IMR-90 (cell line): ENCODE measurements at regions not wholly inside any gene's neighbourhood (a gene's known extent, or its start where the extent isn't known, plus 50 kb on each side); places are given as distances from the start of the nearest gene placed in this dataset.

Experiments used
- ATAC-seq: fragments of 200-7000 bp; cut with Tn5 transposase; 2 replicates; pipeline ENCODE4 v1.9.1; 2020; ENCODE audit warnings: low read depth, mild to moderate bottlenecking, moderate library complexity
- BruUV-seq: library from RNA; stranded (reverse); fragments of 400-500 nt; replicated peaks from 2 replicates; lab custom pipeline; 2021; lab: Mats Ljungman, UMichigan
- CTCF ChIA-PET: fragments of 300-600 bp; formaldehyde crosslinking; extraction: SDS; loops from one replicate; lab custom pipeline; 2021; ENCODE audit warnings: antibody characterized with exemption; lab: Yijun Ruan, JAX
- POLR2A ChIA-PET: fragments of 300-600 bp; sonication (Branson Sonifier 250); formaldehyde crosslinking; loops from one replicate; lab custom pipeline; 2022; ENCODE audit warnings: antibody characterized with exemption; ENCODE audit not compliant: unreplicated experiment; lab: Charles Lee
- DNase-seq: peaks from one replicate; pipeline ENCODE4 v3.0.0; 2013
- H2AFZ ChIP-seq: replicated peaks from 2 replicates; pipeline ENCODE3; 2013; ENCODE audit warnings: low read length, mild to moderate bottlenecking; ENCODE audit not compliant: poor library complexity
- H2AK5ac ChIP-seq: 2 replicates; pipeline ENCODE4 v1.6.1; 2013; ENCODE audit warnings: low read depth, low read length, inconsistent platforms
- H2AK9ac ChIP-seq: replicated peaks from 2 replicates; pipeline ENCODE3; 2013; ENCODE audit warnings: mild to moderate bottlenecking, low read depth, low read length, moderate library complexity; ENCODE audit not compliant: poor library complexity
- H2BK120ac ChIP-seq: 2 replicates; pipeline ENCODE4 v1.6.1; 2013; ENCODE audit warnings: low read depth, low read length, inconsistent platforms
- H2BK15ac ChIP-seq: 3 replicates; pipeline ENCODE4 v1.6.1; 2013; ENCODE audit warnings: low read depth, low read length, inconsistent platforms
- H2BK20ac ChIP-seq: 2 replicates; pipeline ENCODE4 v1.6.1; 2013; ENCODE audit warnings: low read depth, mild to moderate bottlenecking, inconsistent platforms, low read length, moderate library complexity
- H2BK5ac ChIP-seq: 2 replicates; pipeline ENCODE4 v1.6.1; 2013; ENCODE audit warnings: mild to moderate bottlenecking, low read depth, low read length, inconsistent platforms; ENCODE audit not compliant: poor library complexity, severe bottlenecking
- H3K14ac ChIP-seq: replicated peaks from 2 replicates; pipeline ENCODE4 v1.6.1; 2013; ENCODE audit warnings: low read depth, low read length, inconsistent platforms
- H3K18ac ChIP-seq: 2 replicates; pipeline ENCODE4 v1.6.1; 2013; ENCODE audit warnings: low read depth, low read length, control low read depth
- H3K23ac ChIP-seq: 2 replicates; pipeline ENCODE4 v1.6.1; 2013; ENCODE audit warnings: low read depth, low read length, inconsistent platforms
- H3K27ac ChIP-seq: 2 replicates; pipeline ENCODE4 v1.5.1; 2013; ENCODE audit warnings: mild to moderate bottlenecking, control low read depth, low read length; ENCODE audit not compliant: insufficient read depth
- H3K27me3 ChIP-seq: 2 replicates; pipeline ENCODE4 v1.6.1; 2013; ENCODE audit warnings: low read length; ENCODE audit not compliant: control insufficient read depth, insufficient read depth
- H3K36me3 ChIP-seq: 2 replicates; pipeline ENCODE4 v1.6.1; 2013; ENCODE audit warnings: low read length, mixed read lengths; ENCODE audit not compliant: control insufficient read depth, insufficient read depth
- H3K4ac ChIP-seq: 2 replicates; pipeline ENCODE4 v1.6.1; 2013; ENCODE audit warnings: low read depth, low read length, inconsistent platforms
- H3K4me1 ChIP-seq: 2 replicates; pipeline ENCODE4 v1.6.1; 2013; ENCODE audit warnings: low read length, mixed read lengths; ENCODE audit not compliant: control insufficient read depth, insufficient read depth
- H3K4me2 ChIP-seq: 2 replicates; pipeline ENCODE4 v1.6.1; 2013; ENCODE audit warnings: low read depth, mild to moderate bottlenecking, control low read depth, low read length, moderate library complexity
- H3K4me3 ChIP-seq: 2 replicates; pipeline ENCODE4 v1.5.1; 2013; ENCODE audit warnings: low read depth, mild to moderate bottlenecking, control low read depth, low read length, moderate library complexity; ENCODE audit not compliant: insufficient read depth
- H3K56ac ChIP-seq: 2 replicates; pipeline ENCODE4 v1.6.1; 2013; ENCODE audit warnings: low read length, inconsistent platforms; ENCODE audit not compliant: insufficient read depth; ENCODE audit errors: extremely low read depth
- H3K79me1 ChIP-seq, 2 experiments: 2 replicates each; pipeline ENCODE4 v1.6.1; 2013; ENCODE audit warnings: low read length in 2 of 2, inconsistent platforms in 1 of 2, low read depth in 1 of 2
- H3K9ac ChIP-seq: 2 replicates; pipeline ENCODE4 v1.6.1; 2013; ENCODE audit warnings: low read depth, low read length, control low read depth
- H3K9me1 ChIP-seq: 2 replicates; pipeline ENCODE4 v1.6.1; 2013; ENCODE audit warnings: low read length, inconsistent platforms; ENCODE audit not compliant: insufficient read depth
- H3K9me3 ChIP-seq: 2 replicates; pipeline ENCODE4 v1.6.1; 2013; ENCODE audit warnings: low read length; ENCODE audit not compliant: control insufficient read depth, insufficient read depth
- H4K20me1 ChIP-seq: 2 replicates; pipeline ENCODE4 v1.6.1; 2013; ENCODE audit warnings: low read length, inconsistent platforms; ENCODE audit not compliant: insufficient read depth
- H4K5ac ChIP-seq: 2 replicates; pipeline ENCODE4 v1.6.1; 2013; ENCODE audit warnings: mild to moderate bottlenecking, low read depth, low read length, control low read depth
- H4K8ac ChIP-seq, 2 experiments: 2 replicates each; pipeline ENCODE4 v1.6.1; 2013; ENCODE audit warnings: low read depth in 2 of 2, low read length in 2 of 2, control low read depth in 1 of 2, inconsistent platforms in 1 of 2
- H4K91ac ChIP-seq: 2 replicates; pipeline ENCODE4 v1.6.1; 2013; ENCODE audit warnings: low read depth, low read length, inconsistent platforms; ENCODE audit not compliant: insufficient read depth
- MAZ ChIP-seq: IDR thresholded peaks from 2 replicates; pipeline ENCODE4 v1.6.1; 2012; ENCODE audit warnings: low read depth, mild to moderate bottlenecking, low read length, improper control_type of control experiment, moderate library complexity, borderline replicate concordance
- MXI1 ChIP-seq: IDR thresholded peaks from 2 replicates; pipeline ENCODE4 v1.6.1; 2012; ENCODE audit warnings: low read depth, mild to moderate bottlenecking, low read length, moderate library complexity, borderline replicate concordance
- RAD21 ChIP-seq: IDR thresholded peaks from 2 replicates; pipeline ENCODE4 v1.6.1; 2012; ENCODE audit warnings: low read length, improper control_type of control experiment
- RCOR1 ChIP-seq: IDR thresholded peaks from 2 replicates; pipeline ENCODE4 v1.6.1; 2012; ENCODE audit warnings: mild to moderate bottlenecking, low read length, improper control_type of control experiment; ENCODE audit not compliant: insufficient replicate concordance
- SMC3 ChIP-seq: fragments of 150-350 bp; IDR thresholded peaks from 2 replicates; pipeline ENCODE4 v1.6.1; 2016; ENCODE audit warnings: low read depth, mild to moderate bottlenecking, antibody characterized with exemption, low read length, moderate library complexity
- USF2 ChIP-seq: fragments of 150-350 bp; IDR thresholded peaks from 2 replicates; pipeline ENCODE4 v1.6.1; 2017; ENCODE audit warnings: mild to moderate bottlenecking, antibody characterized with exemption, low read length, low read depth
- WGBS, 2 experiments: methylation state at CpG; one replicate each; pipeline versions ENCODE4 v1.1.5 to v1.1.7; 2013; ENCODE audit warnings: missing lambda C conversion rate in 2 of 2; ENCODE audit not compliant: insufficient read length in 1 of 2; ENCODE audit errors: extremely low coverage in 2 of 2; 5-methylcytosine and 5-hydroxymethylcytosine counted together
- dilution Hi-C: fragments of 300-500 bp; cut with HindIII; formaldehyde crosslinking; loops from one replicate; pipeline ENCODE4 v1.14.3; 2018; ENCODE audit warnings: low sequenced_read_pairs; ENCODE audit not compliant: unreplicated experiment
- in situ Hi-C: fragments of 300-500 bp; cut with MboI; formaldehyde crosslinking; loops from 3 replicates; pipeline ENCODE4 v1.14.3; 2019; ENCODE audit warnings: low sequenced_read_pairs, inconsistent platforms, mixed read lengths
- intact Hi-C: fragments of 100-400 bp; cut with micrococcal nuclease; formaldehyde crosslinking; loops from 2 replicates; pipeline ENCODE4 v1.10.0; 2022

GRCh38 chr21:16514316-16514715, 784.5 kb downstream of the USP25 start:
- H3K23ac ChIP-seq: no peak overlapping the region
- H3K9me1 ChIP-seq: no peaks in the 10 kb centered on the region
- no CpG with 5 or more reads among the region's 2 CpGs for WGBS, 2 experiments
- DNase-seq (no peak), ATAC-seq (no peak)
- H3K36me3 ChIP-seq: no peaks in the 10 kb centered on the region
- H2BK20ac ChIP-seq: no peak overlapping the region
- no peak overlapping the region for H3K4me3 ChIP-seq
- POLR2A ChIA-PET: no interaction called here
- H3K14ac ChIP-seq: no peak overlapping the region
- dilution Hi-C loops (no loop called here), intact Hi-C loops (no loop called here), in situ Hi-C loops (no loop called here)
- no peak overlapping the region for H4K5ac ChIP-seq
- no peaks in the 10 kb centered on the region for H4K20me1 ChIP-seq
- no peak overlapping the region for H3K9ac ChIP-seq
- H3K18ac ChIP-seq: no peak overlapping the region
- no peak for TF ChIP-seq SMC3
- TF ChIP-seq USF2: no peak
- no peak for TF ChIP-seq MAZ
- no peak for TF ChIP-seq MXI1
- no peak for TF ChIP-seq RCOR1
- TF ChIP-seq RAD21: no peak
- no peak overlapping the region for H2AFZ ChIP-seq
- H3K9me3 ChIP-seq: no peaks in the 10 kb centered on the region
- H2BK120ac ChIP-seq: no peak overlapping the region
- no peak overlapping the region for H2AK5ac ChIP-seq
- H4K8ac ChIP-seq: no peak overlapping the region
- no peaks in the 10 kb centered on the region for H3K4me1 ChIP-seq
- no peak overlapping the region for H2BK15ac ChIP-seq
- no peak overlapping the region for H4K91ac ChIP-seq
- no peak overlapping the region for H2BK5ac ChIP-seq
- BruUV-seq: no TSS peak
- no peaks in the 10 kb centered on the region for H3K79me1 ChIP-seq
- no peak overlapping the region for H3K4ac ChIP-seq
- H2AK9ac ChIP-seq: no peak overlapping the region
- CTCF ChIA-PET: no interaction called here
- no peak overlapping the region for H3K56ac ChIP-seq
- H3K4me2 ChIP-seq: no peak overlapping the region
- no peak overlapping the region for H3K27ac ChIP-seq
- no peaks in the 10 kb centered on the region for H3K27me3 ChIP-seq
